ENCODE measurements at regions not wholly inside any gene's neighbourhood (a gene's known extent, or its start where the extent isn't known, plus 50 kb on each side); places are given as distances from the start of the nearest gene placed in this dataset.

GRCh38 chr21:22609802-22610201, 1611.6 kb downstream of the NCAM2 start:
- no peak for DNase-seq

- no peak for DNase-seq
These were observed 1629.7 kb downstream of the NCAM2 start for GRCh38 chr21:22627911-22628310.

- DNase-seq: no peak
These were observed 1632.8 kb downstream of the NCAM2 start for GRCh38 chr21:22630953-22631465.

GRCh38 chr21:22632176-22632575, 1634.0 kb downstream of the NCAM2 start:
- DNase-seq: no peak

- DNase-seq: no peak
These were observed 1651.0 kb downstream of the NCAM2 start for GRCh38 chr21:22649246-22649645.

GRCh38 chr21:22650226-22650625, 1652.0 kb downstream of the NCAM2 start:
- DNase-seq: no peak

- DNase-seq: no peak
These were observed 1659.6 kb downstream of the NCAM2 start for GRCh38 chr21:22657781-22658180.

GRCh38 chr21:22670148-22670547, 1671.9 kb downstream of the NCAM2 start:
- no peak for DNase-seq

- no peak for DNase-seq
These were observed 1681.0 kb downstream of the NCAM2 start for GRCh38 chr21:22679207-22679606.

- no peak for DNase-seq
These were observed 1693.4 kb downstream of the NCAM2 start for GRCh38 chr21:22691658-22692057.

GRCh38 chr21:22703521-22703920, 1705.3 kb downstream of the NCAM2 start:
- no peak for DNase-seq

- no peak for DNase-seq
These were observed 1712.5 kb downstream of the NCAM2 start for GRCh38 chr21:22710721-22711120.

- no peak for DNase-seq
These were observed 1713.4 kb downstream of the NCAM2 start for GRCh38 chr21:22711636-22712035.

GRCh38 chr21:22725436-22725835, 1727.2 kb downstream of the NCAM2 start:
- no peak for DNase-seq

- no peak for DNase-seq
These were observed 1729.9 kb downstream of the NCAM2 start for GRCh38 chr21:22728091-22728490.

GRCh38 chr21:22743085-22743484, 1744.9 kb downstream of the NCAM2 start:
- DNase-seq: no peak

- DNase-seq: no peak
These were observed 1756.5 kb downstream of the NCAM2 start for GRCh38 chr21:22754746-22755145.

GRCh38 chr21:22758478-22758877, 1760.3 kb downstream of the NCAM2 start:
- no peak for DNase-seq

- DNase-seq: no peak
These were observed 1764.3 kb downstream of the NCAM2 start for GRCh38 chr21:22762463-22762862.

- no peak for DNase-seq
These were observed 1765.2 kb downstream of the NCAM2 start for GRCh38 chr21:22763442-22763841.

GRCh38 chr21:22764222-22764621, 1766.0 kb downstream of the NCAM2 start:
- no peak for DNase-seq

- no peak for DNase-seq
These were observed 1793.2 kb downstream of the NCAM2 start for GRCh38 chr21:22791376-22791775.

GRCh38 chr21:22791986-22792560, 1793.9 kb downstream of the NCAM2 start:
- DNase-seq: peak; percentile 83

- DNase-seq: no peak
These were observed 1796.9 kb downstream of the NCAM2 start for GRCh38 chr21:22795091-22795490.

GRCh38 chr21:22795644-22796043, 1797.4 kb downstream of the NCAM2 start:
- no peak for DNase-seq

Data from NCI-H2227 treated with DMSO at 0.1 percent for 48 hours (cell line).